ENCODE measurements at regions not wholly inside any gene's neighbourhood (a gene's known extent, or its start where the extent isn't known, plus 50 kb on each side); places are given as distances from the start of the nearest gene placed in this dataset.

- no peak for TF ChIP-seq ZBTB44 (tag by site-specific recombination; IDR thresholded peaks at IDR 0.05)
- TF ChIP-seq ZNF624 (tag by site-specific recombination; IDR thresholded peaks at IDR 0.05), result no peak
- TF ChIP-seq, protein P1, sequence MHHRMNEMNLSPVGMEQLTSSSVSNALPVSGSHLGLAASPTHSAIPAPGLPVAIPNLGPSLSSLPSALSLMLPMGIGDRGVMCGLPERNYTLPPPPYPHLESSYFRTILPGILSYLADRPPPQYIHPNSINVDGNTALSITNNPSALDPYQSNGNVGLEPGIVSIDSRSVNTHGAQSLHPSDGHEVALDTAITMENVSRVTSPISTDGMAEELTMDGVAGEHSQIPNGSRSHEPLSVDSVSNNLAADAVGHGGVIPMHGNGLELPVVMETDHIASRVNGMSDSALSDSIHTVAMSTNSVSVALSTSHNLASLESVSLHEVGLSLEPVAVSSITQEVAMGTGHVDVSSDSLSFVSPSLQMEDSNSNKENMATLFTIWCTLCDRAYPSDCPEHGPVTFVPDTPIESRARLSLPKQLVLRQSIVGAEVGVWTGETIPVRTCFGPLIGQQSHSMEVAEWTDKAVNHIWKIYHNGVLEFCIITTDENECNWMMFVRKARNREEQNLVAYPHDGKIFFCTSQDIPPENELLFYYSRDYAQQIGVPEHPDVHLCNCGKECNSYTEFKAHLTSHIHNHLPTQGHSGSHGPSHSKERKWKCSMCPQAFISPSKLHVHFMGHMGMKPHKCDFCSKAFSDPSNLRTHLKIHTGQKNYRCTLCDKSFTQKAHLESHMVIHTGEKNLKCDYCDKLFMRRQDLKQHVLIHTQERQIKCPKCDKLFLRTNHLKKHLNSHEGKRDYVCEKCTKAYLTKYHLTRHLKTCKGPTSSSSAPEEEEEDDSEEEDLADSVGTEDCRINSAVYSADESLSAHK (tag by site-specific recombination; IDR thresholded peaks at IDR 0.05), result no peak
- TF ChIP-seq, protein P2, sequence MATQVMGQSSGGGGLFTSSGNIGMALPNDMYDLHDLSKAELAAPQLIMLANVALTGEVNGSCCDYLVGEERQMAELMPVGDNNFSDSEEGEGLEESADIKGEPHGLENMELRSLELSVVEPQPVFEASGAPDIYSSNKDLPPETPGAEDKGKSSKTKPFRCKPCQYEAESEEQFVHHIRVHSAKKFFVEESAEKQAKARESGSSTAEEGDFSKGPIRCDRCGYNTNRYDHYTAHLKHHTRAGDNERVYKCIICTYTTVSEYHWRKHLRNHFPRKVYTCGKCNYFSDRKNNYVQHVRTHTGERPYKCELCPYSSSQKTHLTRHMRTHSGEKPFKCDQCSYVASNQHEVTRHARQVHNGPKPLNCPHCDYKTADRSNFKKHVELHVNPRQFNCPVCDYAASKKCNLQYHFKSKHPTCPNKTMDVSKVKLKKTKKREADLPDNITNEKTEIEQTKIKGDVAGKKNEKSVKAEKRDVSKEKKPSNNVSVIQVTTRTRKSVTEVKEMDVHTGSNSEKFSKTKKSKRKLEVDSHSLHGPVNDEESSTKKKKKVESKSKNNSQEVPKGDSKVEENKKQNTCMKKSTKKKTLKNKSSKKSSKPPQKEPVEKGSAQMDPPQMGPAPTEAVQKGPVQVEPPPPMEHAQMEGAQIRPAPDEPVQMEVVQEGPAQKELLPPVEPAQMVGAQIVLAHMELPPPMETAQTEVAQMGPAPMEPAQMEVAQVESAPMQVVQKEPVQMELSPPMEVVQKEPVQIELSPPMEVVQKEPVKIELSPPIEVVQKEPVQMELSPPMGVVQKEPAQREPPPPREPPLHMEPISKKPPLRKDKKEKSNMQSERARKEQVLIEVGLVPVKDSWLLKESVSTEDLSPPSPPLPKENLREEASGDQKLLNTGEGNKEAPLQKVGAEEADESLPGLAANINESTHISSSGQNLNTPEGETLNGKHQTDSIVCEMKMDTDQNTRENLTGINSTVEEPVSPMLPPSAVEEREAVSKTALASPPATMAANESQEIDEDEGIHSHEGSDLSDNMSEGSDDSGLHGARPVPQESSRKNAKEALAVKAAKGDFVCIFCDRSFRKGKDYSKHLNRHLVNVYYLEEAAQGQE (tag by site-specific recombination; IDR thresholded peaks at IDR 0.05), result no peak
- TF ChIP-seq ZNF629 (tag by site-specific recombination; IDR thresholded peaks at IDR 0.05), result no peak
- no peak for TF ChIP-seq ZNF146 (tag by site-specific recombination; IDR thresholded peaks at IDR 0.05)
- TF ChIP-seq PRDM1 (tag by site-specific recombination; IDR thresholded peaks at IDR 0.05), result no peak
- no peak for TF ChIP-seq ZNF48 (tag by site-specific recombination; IDR thresholded peaks at IDR 0.05)
These were observed 192.3 kb upstream of the GDNF start (continued) for GRCh38 chr5:38032149-38032548.

DNA sequence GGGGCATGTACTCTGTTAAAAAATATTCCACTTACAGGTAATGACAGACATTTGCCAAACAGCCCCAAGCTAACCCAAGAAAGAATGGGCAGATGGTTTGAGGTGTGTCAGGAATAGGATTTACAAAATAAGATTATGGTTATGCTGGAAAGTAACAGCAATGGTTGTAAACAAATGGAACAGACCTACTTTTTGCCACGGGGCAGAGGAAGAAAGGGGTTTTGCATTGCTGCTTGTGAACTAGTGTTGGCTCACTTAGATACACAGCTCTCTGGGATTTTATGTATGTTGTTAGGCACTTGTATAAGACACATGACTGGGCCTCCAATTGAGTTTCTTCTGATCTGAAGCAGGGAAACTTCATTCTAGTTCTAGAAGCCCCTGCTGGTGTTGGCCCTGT, 191.5 kb upstream of the GDNF start:
- ChIA-PET POLR2A (no interaction called here), CTCF (no interaction called here)
- no peak overlapping the region for H3K27ac ChIP-seq (ENCODE audit: extremely low read depth, low read depth, low read length)
- H3K36me3 ChIP-seq (ENCODE audit: control insufficient read depth in 2 of 2, insufficient read depth in 1 of 2, low read length in 2 of 2), result no peaks in the 10 kb centered on the region
- no peak overlapping the region for H3K4me3 ChIP-seq (ENCODE audit: low read depth, low read length)
- H3K9me3 ChIP-seq (ENCODE audit: control insufficient read depth, insufficient read depth, low read depth, low read length), result no peaks in the 10 kb centered on the region
- no peak for TF ChIP-seq ZBTB1 (tag by site-specific recombination; IDR thresholded peaks at IDR 0.05)
- no peaks in the 10 kb centered on the region for H3K4me1 ChIP-seq (ENCODE audit: control insufficient read depth, insufficient read depth, low read length)

DNA sequence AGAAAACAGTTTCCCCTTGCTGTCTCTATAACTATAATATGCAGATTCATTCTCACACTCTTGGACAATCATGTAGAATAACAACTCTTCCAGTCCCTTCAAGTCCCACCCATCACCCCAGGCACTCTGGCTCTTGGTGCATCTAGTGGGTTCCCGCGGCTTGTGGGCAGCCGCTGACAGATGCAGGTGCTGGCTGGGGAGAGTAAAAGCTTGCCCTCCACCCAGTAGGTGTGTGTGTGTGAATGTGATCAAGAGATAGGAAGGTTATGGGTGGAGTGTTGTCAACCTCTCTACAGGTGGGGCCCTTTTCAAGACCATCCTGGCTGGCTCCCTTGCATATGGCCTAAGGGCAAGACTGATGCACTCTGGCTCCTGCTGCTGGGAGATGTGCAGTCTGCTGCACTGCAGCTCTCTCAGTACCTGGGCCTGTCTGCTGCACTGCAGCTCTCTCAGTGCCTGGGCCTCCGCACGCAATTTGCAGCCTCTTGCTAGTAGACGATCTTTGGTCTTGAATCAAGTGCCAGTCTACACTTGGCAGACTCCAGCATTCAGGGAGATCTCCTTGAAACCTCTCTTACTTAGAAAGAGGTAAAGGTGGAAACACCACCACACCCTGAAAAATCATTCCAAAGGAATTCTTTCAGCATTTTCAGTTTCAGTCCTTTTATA, 189.7 kb upstream of the GDNF start:
- POLR2A ChIA-PET, result no interaction called here

DNA sequence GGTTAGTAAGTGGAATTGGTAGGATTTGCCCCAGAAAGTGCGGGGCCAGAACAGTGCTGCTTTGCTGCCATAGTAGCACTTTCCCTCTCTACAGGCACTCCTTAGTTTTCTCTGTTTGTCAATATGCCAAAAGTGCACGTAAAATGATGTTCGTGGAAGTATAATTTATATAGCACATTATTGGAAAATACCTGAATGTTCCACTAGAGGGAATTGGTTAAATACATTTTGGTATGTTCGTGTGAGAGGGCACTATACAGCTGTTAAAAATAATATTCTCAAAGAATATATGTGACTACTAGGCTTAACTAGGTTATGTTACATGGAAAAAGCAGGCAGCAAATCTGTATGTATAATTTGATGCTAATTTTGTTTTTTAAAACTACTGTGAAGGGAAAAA, 184.0 kb upstream of the GDNF start:
- Histone ChIP-seq H3K27ac (ENCODE audit: extremely low read depth, low read depth, low read length) (no peak overlapping the region), H3K9me3 (ENCODE audit: control insufficient read depth, insufficient read depth, low read depth, low read length) (no peaks in the 10 kb centered on the region; the same call in 1 of the 2 replicates), H3K36me3 (ENCODE audit: control insufficient read depth in 2 of 2, insufficient read depth in 1 of 2, low read length in 2 of 2) (no peaks in the 10 kb centered on the region), H3K4me3 (ENCODE audit: low read depth, low read length) (no peak overlapping the region), H3K4me1 (ENCODE audit: control insufficient read depth, insufficient read depth, low read length) (peaks cover 8% of the 10 kb centered on the region)
- ChIA-PET POLR2A (no interaction called here), CTCF (interaction anchor here (0.6 to 1.7 kb wide), 2 partner anchors 31 to 433 kb away, joined by 3 to 4 read pairs; no protein-coding TSS in a partner anchor)
- TF ChIP-seq, protein P3, sequence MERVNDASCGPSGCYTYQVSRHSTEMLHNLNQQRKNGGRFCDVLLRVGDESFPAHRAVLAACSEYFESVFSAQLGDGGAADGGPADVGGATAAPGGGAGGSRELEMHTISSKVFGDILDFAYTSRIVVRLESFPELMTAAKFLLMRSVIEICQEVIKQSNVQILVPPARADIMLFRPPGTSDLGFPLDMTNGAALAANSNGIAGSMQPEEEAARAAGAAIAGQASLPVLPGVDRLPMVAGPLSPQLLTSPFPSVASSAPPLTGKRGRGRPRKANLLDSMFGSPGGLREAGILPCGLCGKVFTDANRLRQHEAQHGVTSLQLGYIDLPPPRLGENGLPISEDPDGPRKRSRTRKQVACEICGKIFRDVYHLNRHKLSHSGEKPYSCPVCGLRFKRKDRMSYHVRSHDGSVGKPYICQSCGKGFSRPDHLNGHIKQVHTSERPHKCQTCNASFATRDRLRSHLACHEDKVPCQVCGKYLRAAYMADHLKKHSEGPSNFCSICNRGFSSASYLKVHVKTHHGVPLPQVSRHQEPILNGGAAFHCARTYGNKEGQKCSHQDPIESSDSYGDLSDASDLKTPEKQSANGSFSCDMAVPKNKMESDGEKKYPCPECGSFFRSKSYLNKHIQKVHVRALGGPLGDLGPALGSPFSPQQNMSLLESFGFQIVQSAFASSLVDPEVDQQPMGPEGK (tag by site-specific recombination; IDR thresholded peaks at IDR 0.05), result no peak
- TF ChIP-seq ZNF23 (tag by site-specific recombination; IDR thresholded peaks at IDR 0.05; ENCODE audit: borderline replicate concordance) (no peak), SP3 (tag by site-specific recombination; IDR thresholded peaks at IDR 0.05) (no peak), BCL11B (tag by site-specific recombination; IDR thresholded peaks at IDR 0.05; ENCODE audit: low read depth) (no peak)

More for the DNA sequence above, 189.7 kb upstream of the GDNF start:
- no peaks in the 10 kb centered on the region for H3K4me1 ChIP-seq (ENCODE audit: control insufficient read depth, insufficient read depth, low read length)
- CTCF ChIA-PET, result interaction anchor here (1.0 kb wide), 1 partner anchor 10 kb away, joined by 3 read pairs; no protein-coding TSS in a partner anchor
- no peak overlapping the region for H3K27ac ChIP-seq (ENCODE audit: extremely low read depth, low read depth, low read length)
- no peaks in the 10 kb centered on the region; the same call in 1 of the 2 replicates for H3K9me3 ChIP-seq (ENCODE audit: control insufficient read depth, insufficient read depth, low read depth, low read length)
- H3K4me3 ChIP-seq (ENCODE audit: low read depth, low read length), result no peak overlapping the region
- H3K36me3 ChIP-seq (ENCODE audit: control insufficient read depth in 2 of 2, insufficient read depth in 1 of 2, low read length in 2 of 2), result no peaks in the 10 kb centered on the region
- peak; percentile 94; the same call in 1 of the 2 replicates for TF ChIP-seq TRIM28 (IDR thresholded peaks at IDR 0.05; ENCODE audit: borderline replicate concordance, low read length)
- TF ChIP-seq HOXA7 (CRISPR knock-in tag; IDR thresholded peaks at IDR 0.05; ENCODE audit: borderline replicate concordance), result no peak

Measured in HEK293 (cell line).